H9 (cell line): ENCODE measurements at regions not wholly inside any gene's neighbourhood (a gene's known extent, or its start where the extent isn't known, plus 50 kb on each side); places are given as distances from the start of the nearest gene placed in this dataset.

ENCODE experiments used
- DNase-seq: peaks from one replicate; pipeline ENCODE4 v3.0.0-alpha.2; 2017
- H2AFZ ChIP-seq: one replicate; pipeline ENCODE4 v1.6.1; 2013; ENCODE audit warnings: mild to moderate bottlenecking, low read length, control low read depth, moderate library complexity
- H2AK5ac ChIP-seq: 2 replicates; pipeline ENCODE4 v1.6.1; 2013; ENCODE audit warnings: low read length, control low read depth, mixed read lengths; ENCODE audit not compliant: insufficient read length
- H2BK120ac ChIP-seq: one replicate; pipeline ENCODE4 v1.6.1; 2013; ENCODE audit warnings: low read depth, mild to moderate bottlenecking, low read length, control low read depth, inconsistent platforms; ENCODE audit not compliant: poor library complexity, severe bottlenecking
- H2BK12ac ChIP-seq: 2 replicates; pipeline ENCODE4 v1.6.1; 2013; ENCODE audit warnings: low read length, control low read depth, mixed read lengths, low read depth; ENCODE audit not compliant: insufficient read length
- H2BK15ac ChIP-seq: 2 replicates; pipeline ENCODE4 v1.6.1; 2013; ENCODE audit warnings: low read depth, low read length, control low read depth
- H2BK20ac ChIP-seq: one replicate; pipeline ENCODE4 v1.6.1; 2013; ENCODE audit warnings: low read depth, mild to moderate bottlenecking, low read length, control low read depth, inconsistent platforms; ENCODE audit not compliant: poor library complexity, severe bottlenecking
- H2BK5ac ChIP-seq: 2 replicates; pipeline ENCODE4 v1.6.1; 2013; ENCODE audit warnings: low read length, control low read depth, mixed read lengths; ENCODE audit not compliant: insufficient read length
- H3K14ac ChIP-seq: 2 replicates; pipeline ENCODE4 v1.6.1; 2013; ENCODE audit warnings: low read length, control low read depth; ENCODE audit not compliant: insufficient read depth
- H3K18ac ChIP-seq: 2 replicates; pipeline ENCODE4 v1.6.1; 2013; ENCODE audit warnings: low read depth, mild to moderate bottlenecking, mixed read lengths, low read length, control low read depth; ENCODE audit not compliant: insufficient read length
- H3K23ac ChIP-seq: 2 replicates; pipeline ENCODE4 v1.6.1; 2013; ENCODE audit warnings: low read length, control low read depth, mixed read lengths, low read depth; ENCODE audit not compliant: insufficient read length
- H3K23me2 ChIP-seq: 2 replicates; pipeline ENCODE4 v1.6.1; 2013; ENCODE audit warnings: low read depth, mild to moderate bottlenecking, mixed read lengths, low read length, control low read depth; ENCODE audit not compliant: insufficient read length, poor library complexity, severe bottlenecking
- H3K27ac ChIP-seq: 2 replicates; pipeline ENCODE4 v1.5.1; 2013; ENCODE audit warnings: low read length, control low read depth, mixed read lengths, low read depth; ENCODE audit not compliant: insufficient read length
- H3K27me3 ChIP-seq: 2 replicates; pipeline ENCODE4 v1.6.1; 2013; ENCODE audit warnings: low read length, control low read depth, inconsistent platforms; ENCODE audit not compliant: insufficient read depth
- H3K4ac ChIP-seq: 2 replicates; pipeline ENCODE4 v1.6.1; 2013; ENCODE audit warnings: low read depth, mild to moderate bottlenecking, control low read depth, inconsistent platforms, low read length, moderate library complexity
- H3K4me1 ChIP-seq: 2 replicates; pipeline ENCODE4 v1.6.1; 2013; ENCODE audit warnings: low read length, control low read depth, inconsistent platforms; ENCODE audit not compliant: insufficient read depth
- H3K4me2 ChIP-seq: 2 replicates; pipeline ENCODE4 v1.6.1; 2013; ENCODE audit warnings: low read length, control low read depth, mixed read lengths; ENCODE audit not compliant: insufficient read length, insufficient read depth
- H3K56ac ChIP-seq: 2 replicates; pipeline ENCODE4 v1.6.1; 2013; ENCODE audit warnings: low read depth, mild to moderate bottlenecking, mixed read lengths, low read length, control low read depth; ENCODE audit not compliant: insufficient read length
- H3K79me1 ChIP-seq: 2 replicates; pipeline ENCODE4 v1.6.1; 2013; ENCODE audit warnings: low read depth, mild to moderate bottlenecking, moderate library complexity, low read length, control low read depth, inconsistent platforms; ENCODE audit not compliant: insufficient read depth, poor library complexity, severe bottlenecking
- H3K79me2 ChIP-seq: 2 replicates; pipeline ENCODE4 v1.6.1; 2013; ENCODE audit warnings: low read length, control low read depth, inconsistent platforms; ENCODE audit not compliant: insufficient read depth
- H3K9ac ChIP-seq: 2 replicates; pipeline ENCODE4 v1.6.1; 2013; ENCODE audit warnings: low read length, control low read depth, mixed read lengths; ENCODE audit not compliant: insufficient read length; ENCODE audit errors: extremely low read depth
- H3K9me3 ChIP-seq: one replicate; pipeline ENCODE4 v1.6.1; 2013; ENCODE audit warnings: low read depth, low read length, inconsistent platforms; ENCODE audit not compliant: control insufficient read depth
- H3T11ph ChIP-seq: one replicate; pipeline ENCODE4 v1.6.1; 2013; ENCODE audit warnings: mild to moderate bottlenecking, low read length, control low read depth, inconsistent platforms
- H4K20me1 ChIP-seq: one replicate; pipeline ENCODE4 v1.6.1; 2013; ENCODE audit not compliant: control insufficient read depth, insufficient read length, insufficient read depth
- H4K5ac ChIP-seq: 2 replicates; pipeline ENCODE4 v1.6.1; 2013; ENCODE audit warnings: low read depth, mild to moderate bottlenecking, mixed read lengths, low read length, control low read depth; ENCODE audit not compliant: insufficient read length
- H4K8ac ChIP-seq: replicated peaks from 2 replicates; pipeline ENCODE4 v1.6.1; 2013; ENCODE audit warnings: low read length, control low read depth, mixed read lengths, low read depth; ENCODE audit not compliant: insufficient read length
- H4K91ac ChIP-seq: 2 replicates; pipeline ENCODE4 v1.6.1; 2013; ENCODE audit warnings: low read depth, mild to moderate bottlenecking, moderate library complexity, mixed read lengths, low read length, control low read depth; ENCODE audit not compliant: insufficient read length
- H3K27ac Mint-ChIP-seq, 3 experiments: 2 replicates in 2 of 3; 3 replicates in 1 of 3; pipeline ENCODE4 v1.8.0; 2020 to 2021; ENCODE audit warnings: mixed read lengths in 3 of 3, mild to moderate bottlenecking in 1 of 3, moderate library complexity in 1 of 3
- H3K27me3 Mint-ChIP-seq: 2 replicates; pipeline ENCODE4 v1.8.0; 2021; ENCODE audit warnings: low read depth, mild to moderate bottlenecking, moderate library complexity, mixed read lengths
- H3K36me3 Mint-ChIP-seq, 3 experiments: 2 replicates in 2 of 3; 3 replicates in 1 of 3; pipeline ENCODE4 v1.8.0; 2020 to 2021; ENCODE audit warnings: low read depth in 3 of 3, mixed read lengths in 3 of 3; ENCODE audit not compliant: insufficient read depth in 1 of 3
- H3K4me1 Mint-ChIP-seq, 2 experiments: 2 replicates each; pipeline ENCODE4 v1.8.0; 2020; ENCODE audit warnings: mixed read lengths in 2 of 2
- H3K4me3 Mint-ChIP-seq, 2 experiments: 2 replicates in 1 of 2; 3 replicates in 1 of 2; pipeline ENCODE4 v1.8.0; 2020 to 2021; ENCODE audit warnings: mild to moderate bottlenecking in 2 of 2, mixed read lengths in 2 of 2, moderate library complexity in 1 of 2
- H3K9me3 Mint-ChIP-seq, 2 experiments: 2 replicates in 1 of 2; 3 replicates in 1 of 2; pipeline ENCODE4 v1.8.0; 2020; ENCODE audit warnings: mild to moderate bottlenecking in 2 of 2, mixed read lengths in 2 of 2, moderate library complexity in 1 of 2
- CTCF ChIP-seq: fragments of 200-600 bp; sonication (generic); conservative IDR thresholded peaks from 3 replicates; pipeline ENCODE4 v1.8.0; 2021; ENCODE audit warnings: antibody characterized with exemption, mild to moderate bottlenecking
- WGBS: extraction: QIAGEN DNeasy Blood & Tissue Kit; methylation state at CpG from one replicate; pipeline ENCODE4 v1.1.7; 2013; ENCODE audit warnings: missing lambda C conversion rate, low lambda C conversion rate, mixed read lengths; ENCODE audit not compliant: insufficient read length; ENCODE audit errors: extremely low coverage; 5-methylcytosine and 5-hydroxymethylcytosine counted together

GRCh38 chr2:114238910-114239559 is 203.4 kb upstream of the DPP10 start:
- Histone ChIP-seq H3K4me2 (no peak overlapping the region), H4K8ac (no peak overlapping the region), H3K14ac (no peak overlapping the region), H4K91ac (no peak overlapping the region), H3K18ac (no peak overlapping the region), H4K20me1 (no peaks in the 10 kb centered on the region), H2BK5ac (no peak overlapping the region), H3K23ac (no peak overlapping the region), H3K27ac (no peak overlapping the region), H3K27me3 (no peaks in the 10 kb centered on the region), H2BK120ac (no peak overlapping the region), H3K23me2 (no peaks in the 10 kb centered on the region), H2BK15ac (no peak overlapping the region), H2AFZ (no peak overlapping the region), H3K56ac (no peak overlapping the region), H4K5ac (no peak overlapping the region), H2BK12ac (no peak overlapping the region), H3K9me3 (no peaks in the 10 kb centered on the region), H3T11ph (no peak overlapping the region), H3K79me1 (no peaks in the 10 kb centered on the region), H2BK20ac (no peak overlapping the region), H2AK5ac (no peak overlapping the region), H3K4ac (no peak overlapping the region), H3K9ac (no peak overlapping the region), H3K4me1 (no peaks in the 10 kb centered on the region), H3K79me2 (no peaks in the 10 kb centered on the region)
- no peaks in the 10 kb centered on the region for H3K27me3 Mint-ChIP-seq
- no peak for TF ChIP-seq CTCF
- no CpG with 5 or more reads among the region's 3 CpGs for WGBS
- no peak for DNase-seq
- peaks cover 0 to 4% (median 2%) of the 10 kb centered on the region in 3 experiments; a peak in 2 of 7 replicates for H3K36me3 Mint-ChIP-seq
- H3K4me1 Mint-ChIP-seq = no peaks in the 10 kb centered on the region
- H3K4me3 Mint-ChIP-seq = no peak overlapping the region
- H3K9me3 Mint-ChIP-seq = peaks cover 0 to under 1% of the 10 kb centered on the region in 2 experiments; a peak in 2 of 5 replicates
- no peak overlapping the region for H3K27ac Mint-ChIP-seq
